ENCODE measurements at regions not wholly inside any gene's neighbourhood (a gene's known extent, or its start where the extent isn't known, plus 50 kb on each side); places are given as distances from the start of the nearest gene placed in this dataset.
A peak's percentile ranks its signal among the peaks of the same experiment; 100 is the strongest.

GRCh38 chrX:39577206-39577984 lies 520.4 kb downstream of the BCOR start:
- H3K27ac ChIP-seq, result no peak overlapping the region
- ATAC-seq, result no peak

GRCh38 chrX:39577985-39578869 lies 519.5 kb downstream of the BCOR start:
- intact Hi-C loops (cut with DNase I), result no loop called here
- Histone ChIP-seq H3K27me3 (no peaks in the 10 kb centered on the region), H3K9me3 (no peaks in the 10 kb centered on the region), H3K4me1 (no peaks in the 10 kb centered on the region), H3K27ac (no peak overlapping the region), H3K36me3 (replicated peaks in 1 of 2; ENCODE audit: insufficient read depth in 1 of 2, low read depth in 2 of 2) (no peaks in the 10 kb centered on the region), H3K4me3 (no peak overlapping the region)
- ATAC-seq, result no peak
- 65 to 71% methylated on average over 11 to 16 of the region's 16 CpGs for WGBS, 2 donors
- no peak for TF ChIP-seq CTCF (IDR thresholded peaks at IDR 0.05)
- no peak for TF ChIP-seq POLR2A (IDR thresholded peaks at IDR 0.05)
- DNase-seq, result no peak

More at GRCh38 chrX:39577206-39577984, 520.4 kb downstream of the BCOR start:
- Histone ChIP-seq H3K27me3 (no peaks in the 10 kb centered on the region), H3K9me3 (no peaks in the 10 kb centered on the region), H3K4me1 (no peaks in the 10 kb centered on the region), H3K36me3 (replicated peaks in 1 of 2; ENCODE audit: insufficient read depth in 1 of 2, low read depth in 2 of 2) (no peaks in the 10 kb centered on the region), H3K4me3 (no peak overlapping the region)
- TF ChIP-seq CTCF (IDR thresholded peaks at IDR 0.05) (no peak), POLR2A (IDR thresholded peaks at IDR 0.05) (no peak)
- WGBS, 2 donors, result 49 to 58% methylated on average over 10 to 12 of the region's 13 CpGs
- no peak for DNase-seq
- intact Hi-C loops (cut with DNase I), result no loop called here

- Histone ChIP-seq H3K9me3 (no peaks in the 10 kb centered on the region), H3K4me3 (no peak overlapping the region), H3K36me3 (replicated peaks in 1 of 2; ENCODE audit: insufficient read depth in 1 of 2, low read depth in 2 of 2) (no peaks in the 10 kb centered on the region), H3K27ac (peak overlapping the region in 2 of 4 donors; percentile 41 to 66), H3K27me3 (no peaks in the 10 kb centered on the region), H3K4me1 (no peaks in the 10 kb centered on the region)
- peak; percentile 59 for ATAC-seq
- DNase-seq, result peak in 2 of 4 donors; percentile 18 to 19
- WGBS, 2 donors, result 59 to 64% methylated on average over 6 to 8 of the region's 8 CpGs
- TF ChIP-seq POLR2A (IDR thresholded peaks at IDR 0.05), result no peak
- no peak for TF ChIP-seq CTCF (IDR thresholded peaks at IDR 0.05)
- intact Hi-C loops (cut with DNase I), result no loop called here
Observed at GRCh38 chrX:39580043-39580442, 517.7 kb downstream of the BCOR start.

GRCh38 chrX:39581411-39581810 lies 516.3 kb downstream of the BCOR start:
- DNase-seq (peak in 2 of 4 donors; percentile 12 to 21), ATAC-seq (no peak)
- Histone ChIP-seq H3K36me3 (replicated peaks in 1 of 2; ENCODE audit: insufficient read depth in 1 of 2, low read depth in 2 of 2) (no peaks in the 10 kb centered on the region), H3K4me1 (no peaks in the 10 kb centered on the region), H3K4me3 (no peak overlapping the region), H3K27me3 (no peaks in the 10 kb centered on the region), H3K27ac (peak overlapping the region in 2 of 4 donors; percentile 62 to 66), H3K9me3 (no peaks in the 10 kb centered on the region)
- intact Hi-C loops (cut with DNase I), result no loop called here
- TF ChIP-seq CTCF (IDR thresholded peaks at IDR 0.05) (no peak), POLR2A (IDR thresholded peaks at IDR 0.05) (no peak)
- 52 to 80% methylated on average over 2 to 3 of the region's 3 CpGs for WGBS, 2 donors

All from body of pancreas (tissue), 4 donors.